ENCODE measurements at regions not wholly inside any gene's neighbourhood (a gene's known extent, or its start where the extent isn't known, plus 50 kb on each side); places are given as distances from the start of the nearest gene placed in this dataset.

DNA sequence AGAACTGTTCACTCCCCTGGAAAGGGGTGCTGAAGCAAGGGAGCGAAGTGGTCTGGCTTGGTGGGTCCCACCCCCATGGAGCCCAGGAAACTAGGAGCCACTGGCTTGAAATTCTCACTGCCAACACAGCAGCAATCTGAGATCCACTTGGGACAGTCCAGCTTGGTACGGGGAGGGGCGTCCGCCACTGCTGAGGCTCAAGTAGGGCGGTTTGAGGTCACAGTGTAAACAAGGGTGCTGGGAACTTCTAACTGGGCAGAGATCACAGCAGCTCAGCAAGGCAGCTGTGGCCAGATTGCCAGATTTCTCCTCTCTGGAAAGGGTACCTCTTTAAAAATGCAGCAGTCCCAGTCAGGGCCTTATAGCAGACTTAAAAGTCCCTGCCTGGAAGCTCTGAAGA is 53.9 kb upstream of the GALNTL6 start:
- in situ Hi-C loops (cut with HindIII; ENCODE audit: low pct_unique_long_range_greater_than_20kb, low sequenced_read_pairs): no loop called here
- no peak for DNase-seq (ENCODE audit: low read depth)

- in situ Hi-C loops (cut with HindIII; ENCODE audit: low pct_unique_long_range_greater_than_20kb, low sequenced_read_pairs): no loop called here
Measured at GRCh38 chr4:171751538-171751937, 61.7 kb upstream of the GALNTL6 start.

DNA sequence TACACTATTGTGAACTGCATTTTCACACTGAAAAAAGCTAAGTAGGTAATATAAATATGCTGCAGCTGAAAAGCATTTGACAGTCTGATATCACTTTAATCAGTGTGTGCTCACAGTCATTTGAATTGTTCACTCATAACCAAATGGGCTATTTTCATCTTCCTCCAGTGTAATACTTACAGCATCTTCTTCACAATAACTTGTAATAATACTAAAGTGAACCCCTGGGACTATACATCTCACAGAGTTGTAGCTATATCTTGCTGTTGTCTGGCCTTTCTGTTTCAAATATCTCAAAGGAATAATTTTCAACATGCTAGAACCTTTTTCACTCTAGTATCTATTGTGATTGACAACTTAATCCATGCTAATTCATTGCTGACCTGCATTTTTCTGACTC is 66.8 kb upstream of the GALNTL6 start:
- in situ Hi-C loops (cut with HindIII; ENCODE audit: low pct_unique_long_range_greater_than_20kb, low sequenced_read_pairs): no loop called here
- DNase-seq (ENCODE audit: low read depth): no peak

More at GRCh38 chr4:171751538-171751937, 61.7 kb upstream of the GALNTL6 start:
- no peak for DNase-seq (ENCODE audit: low read depth)

GRCh38 chr4:171742436-171742835 is 70.8 kb upstream of the GALNTL6 start:
- in situ Hi-C loops (cut with HindIII; ENCODE audit: low pct_unique_long_range_greater_than_20kb, low sequenced_read_pairs): no loop called here
- DNase-seq (ENCODE audit: low read depth): no peak

DNA sequence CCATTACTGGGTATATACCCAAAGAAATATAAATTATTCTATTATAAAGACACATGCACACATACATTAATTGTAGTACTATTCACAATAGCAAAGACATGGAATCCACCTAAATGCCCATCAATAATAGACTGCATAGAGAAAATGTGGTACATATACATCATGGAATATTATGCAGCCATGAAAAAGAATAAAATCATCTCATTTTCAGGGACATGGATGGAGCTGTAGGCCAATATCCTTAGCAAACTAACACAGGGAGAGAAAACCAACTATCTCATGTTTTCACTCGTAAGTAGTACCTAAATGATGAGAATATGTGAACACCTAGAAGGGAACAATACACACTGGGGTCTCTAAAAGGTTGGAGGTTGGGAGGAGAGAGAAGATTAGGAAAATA is 86.0 kb upstream of the GALNTL6 start:
- DNase-seq (ENCODE audit: low read depth): no peak
- in situ Hi-C loops (cut with HindIII; ENCODE audit: low pct_unique_long_range_greater_than_20kb, low sequenced_read_pairs): no loop called here

GRCh38 chr4:171721937-171722336 is 91.3 kb upstream of the GALNTL6 start:
- DNase-seq (ENCODE audit: low read depth): no peak
- in situ Hi-C loops (cut with HindIII; ENCODE audit: low pct_unique_long_range_greater_than_20kb, low sequenced_read_pairs): no loop called here

GRCh38 chr4:171719691-171720090 is 93.5 kb upstream of the GALNTL6 start:
- in situ Hi-C loops (cut with HindIII; ENCODE audit: low pct_unique_long_range_greater_than_20kb, low sequenced_read_pairs): no loop called here
- DNase-seq (ENCODE audit: low read depth): no peak

GRCh38 chr4:171718665-171719064 is 94.5 kb upstream of the GALNTL6 start:
- DNase-seq (ENCODE audit: low read depth): no peak
- in situ Hi-C loops (cut with HindIII; ENCODE audit: low pct_unique_long_range_greater_than_20kb, low sequenced_read_pairs): no loop called here

DNA sequence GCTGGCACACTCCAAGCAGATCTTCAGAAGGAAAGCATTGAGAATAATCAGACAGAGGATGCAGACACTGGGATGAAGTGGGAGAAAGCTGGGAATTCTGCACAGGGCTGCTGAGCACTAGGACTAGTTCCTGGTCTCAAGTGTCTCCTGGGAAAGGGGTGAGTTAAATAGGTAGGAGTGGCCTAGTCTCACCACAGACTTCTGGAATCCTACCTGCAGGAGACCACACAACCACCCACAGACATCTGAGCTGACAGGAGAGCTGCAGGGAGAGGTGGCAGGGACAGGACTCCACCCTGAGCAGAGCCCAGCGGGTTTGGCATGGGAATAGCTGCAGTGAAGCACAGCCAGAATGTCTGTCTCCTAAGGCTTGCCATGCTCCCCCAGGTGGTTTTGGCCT is 95.1 kb upstream of the GALNTL6 start:
- no peak for DNase-seq (ENCODE audit: low read depth)
- in situ Hi-C loops (cut with HindIII; ENCODE audit: low pct_unique_long_range_greater_than_20kb, low sequenced_read_pairs): no loop called here

DNA sequence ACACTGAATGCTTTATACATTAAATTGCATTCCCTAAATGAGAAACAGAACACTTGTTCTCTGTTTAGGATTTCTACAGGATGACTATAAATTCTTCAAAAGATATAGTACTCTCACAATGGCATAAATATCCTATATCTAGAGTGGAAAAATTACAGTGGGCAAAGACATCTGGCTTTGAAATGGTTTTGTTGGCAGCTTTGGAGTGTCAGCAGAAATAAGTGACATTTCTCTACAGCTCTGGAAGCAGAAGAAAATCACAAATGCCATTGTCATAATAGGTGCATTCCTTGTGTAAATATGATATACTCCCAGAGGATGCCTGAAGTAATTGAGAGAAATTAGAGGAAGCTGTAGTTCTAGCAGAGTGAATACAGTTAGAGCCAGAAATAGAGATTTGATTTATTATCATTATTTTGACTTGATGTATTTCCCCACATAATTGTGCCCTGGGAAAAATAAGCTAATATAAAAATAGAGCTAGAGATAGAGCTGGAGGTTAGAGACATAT is 95.9 kb upstream of the GALNTL6 start:
- in situ Hi-C loops (cut with HindIII; ENCODE audit: low pct_unique_long_range_greater_than_20kb, low sequenced_read_pairs): no loop called here
- no peak for DNase-seq (ENCODE audit: low read depth)

- in situ Hi-C loops (cut with HindIII; ENCODE audit: low pct_unique_long_range_greater_than_20kb, low sequenced_read_pairs): no loop called here
Measured at GRCh38 chr4:171715973-171716372, 97.2 kb upstream of the GALNTL6 start.

GRCh38 chr4:171714791-171715454 is 98.3 kb upstream of the GALNTL6 start:
- no peak for DNase-seq (ENCODE audit: low read depth)
- in situ Hi-C loops (cut with HindIII; ENCODE audit: low pct_unique_long_range_greater_than_20kb, low sequenced_read_pairs): no loop called here

More at GRCh38 chr4:171715973-171716372, 97.2 kb upstream of the GALNTL6 start:
- DNase-seq (ENCODE audit: low read depth): no peak

DNA sequence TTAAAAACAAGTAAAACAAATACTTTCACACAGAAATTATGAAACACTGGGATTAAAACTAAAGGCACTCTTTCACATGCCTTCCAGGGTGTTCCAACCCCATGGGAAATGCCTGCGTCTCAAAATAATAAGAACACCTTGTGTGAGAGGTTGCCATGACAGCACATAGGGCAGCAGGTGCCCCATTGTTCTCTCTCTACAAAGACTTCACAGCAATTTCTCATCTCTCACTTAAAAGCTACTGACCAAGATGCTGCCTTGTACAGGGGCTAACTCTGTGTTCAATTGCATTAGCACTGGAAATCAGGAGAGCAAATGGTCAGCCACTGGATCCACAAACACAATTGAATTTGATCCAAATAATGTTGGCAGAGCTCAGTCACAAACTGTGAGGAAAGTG is 102.5 kb upstream of the GALNTL6 start:
- in situ Hi-C loops (cut with HindIII; ENCODE audit: low pct_unique_long_range_greater_than_20kb, low sequenced_read_pairs): no loop called here

GRCh38 chr4:171676555-171677215 is 136.5 kb upstream of the GALNTL6 start:
- DNase-seq (ENCODE audit: low read depth): no peak
- in situ Hi-C loops (cut with HindIII; ENCODE audit: low pct_unique_long_range_greater_than_20kb, low sequenced_read_pairs): no loop called here

More for the DNA sequence above, 102.5 kb upstream of the GALNTL6 start:
- DNase-seq (ENCODE audit: low read depth): no peak

DNA sequence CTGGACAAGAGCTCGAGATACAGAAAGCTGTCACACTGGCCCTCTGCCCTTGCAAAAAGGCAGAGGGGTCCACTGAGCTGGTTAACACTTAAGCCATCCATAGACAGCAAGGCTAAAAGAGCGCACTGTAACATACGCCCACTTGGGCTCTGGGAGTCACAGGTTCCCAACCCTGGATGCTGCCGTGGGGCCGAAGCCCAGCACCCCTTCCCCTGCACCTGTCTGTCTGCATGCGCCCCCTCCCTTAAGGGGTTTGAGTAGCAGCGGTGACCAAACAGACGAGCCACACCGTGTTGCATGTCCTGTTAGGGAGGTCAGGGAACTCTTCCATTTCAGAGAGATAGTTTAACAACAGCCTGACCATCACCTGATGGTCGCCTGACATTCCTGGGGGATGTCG is 138.4 kb upstream of the GALNTL6 start:
- DNase-seq (ENCODE audit: low read depth): no peak
- in situ Hi-C loops (cut with HindIII; ENCODE audit: low pct_unique_long_range_greater_than_20kb, low sequenced_read_pairs): no loop called here

DNA sequence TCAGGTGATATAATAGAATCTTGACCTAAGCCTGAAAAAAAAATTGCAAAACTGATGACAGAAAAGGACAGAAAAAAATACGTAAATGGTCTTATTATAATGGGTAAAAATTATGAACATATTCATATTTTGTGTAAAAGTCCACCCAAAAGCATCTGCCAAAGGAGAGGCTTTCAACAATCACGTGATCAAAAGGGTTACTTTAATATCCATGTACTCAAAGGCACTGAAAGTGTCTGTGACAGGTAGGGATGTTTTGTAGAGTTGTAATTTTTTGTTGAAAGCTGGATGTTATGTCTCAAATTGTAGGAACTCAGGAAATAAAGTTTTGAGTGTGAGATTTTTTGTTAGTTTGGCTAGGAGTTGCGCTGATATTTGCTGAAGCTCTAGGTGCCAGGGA is 144.8 kb upstream of the GALNTL6 start:
- DNase-seq (ENCODE audit: low read depth): no peak
- in situ Hi-C loops (cut with HindIII; ENCODE audit: low pct_unique_long_range_greater_than_20kb, low sequenced_read_pairs): no loop called here

DNA sequence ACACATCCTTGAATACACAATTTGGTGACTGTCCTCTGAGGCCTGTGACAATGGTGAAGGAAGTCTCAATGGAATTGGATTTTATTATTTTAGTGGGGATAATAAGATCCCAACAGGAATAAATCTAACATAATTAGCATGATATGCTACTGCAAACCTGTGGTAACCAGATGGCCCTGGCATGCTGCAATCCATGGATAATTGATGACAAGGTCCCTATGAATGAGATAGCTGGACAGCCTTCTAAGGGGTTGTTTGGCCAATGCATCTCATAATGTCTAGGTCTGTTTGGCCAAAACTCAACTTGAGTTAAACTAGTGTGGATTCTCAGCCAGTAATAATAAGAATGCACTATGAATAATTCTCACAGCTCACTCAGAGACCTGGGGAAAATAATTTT is 145.3 kb upstream of the GALNTL6 start:
- no peak for DNase-seq (ENCODE audit: low read depth)
- in situ Hi-C loops (cut with HindIII; ENCODE audit: low pct_unique_long_range_greater_than_20kb, low sequenced_read_pairs): no loop called here

GRCh38 chr4:171651071-171651470 is 162.1 kb upstream of the GALNTL6 start:
- no peak for DNase-seq (ENCODE audit: low read depth)
- in situ Hi-C loops (cut with HindIII; ENCODE audit: low pct_unique_long_range_greater_than_20kb, low sequenced_read_pairs): no loop called here

- DNase-seq (ENCODE audit: low read depth): no peak
- in situ Hi-C loops (cut with HindIII; ENCODE audit: low pct_unique_long_range_greater_than_20kb, low sequenced_read_pairs): no loop called here
Measured at GRCh38 chr4:171650543-171650942, 162.7 kb upstream of the GALNTL6 start.

GRCh38 chr4:171648926-171649325 is 164.3 kb upstream of the GALNTL6 start:
- in situ Hi-C loops (cut with HindIII; ENCODE audit: low pct_unique_long_range_greater_than_20kb, low sequenced_read_pairs): no loop called here
- DNase-seq (ENCODE audit: low read depth): no peak

All from Caki2 (cell line).